PC-3 (cell line): ENCODE measurements at regions not wholly inside any gene's neighbourhood (a gene's known extent, or its start where the extent isn't known, plus 50 kb on each side); places are given as distances from the start of the nearest gene placed in this dataset.

Source experiments
- CTCF ChIP-seq: fragments of 300-600 bp; sonication (generic); conservative IDR thresholded peaks from 2 replicates; pipeline ENCODE4 v1.5.1; 2017; ENCODE audit warnings: antibody characterized with exemption, low read depth, mild to moderate bottlenecking, low read length
- EZH2 ChIP-seq: fragments of 300-600 bp; sonication (generic); IDR thresholded peaks from one replicate; pipeline ENCODE4 v1.6.1; 2017; ENCODE audit warnings: antibody characterized with exemption, mild to moderate bottlenecking, low read length; ENCODE audit not compliant: unreplicated experiment

DNA sequence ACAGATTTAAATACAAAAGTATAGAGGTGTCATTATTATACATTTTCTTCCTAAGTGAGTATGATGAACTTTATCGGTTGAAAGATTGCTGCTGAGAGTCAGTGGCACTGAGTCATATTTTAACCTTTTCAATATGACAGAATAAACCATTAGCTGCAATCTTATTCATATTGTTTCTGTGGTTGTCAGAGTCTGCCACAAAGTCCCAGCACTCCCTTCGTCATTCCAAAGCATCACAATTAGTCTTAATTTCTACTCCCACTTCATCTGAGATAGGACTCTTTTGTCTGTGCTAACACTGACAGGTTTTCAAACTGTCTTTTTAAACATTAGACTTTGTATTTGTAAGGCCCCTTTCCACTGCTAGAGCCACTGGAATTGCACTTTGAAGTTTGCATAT lies 656.9 kb downstream of the MTRR start:
- TF ChIP-seq EZH2 (no peak), CTCF (no peak)
